Cardiac fibroblast (primary cell): ENCODE measurements at regions not wholly inside any gene's neighbourhood (a gene's known extent, or its start where the extent isn't known, plus 50 kb on each side); places are given as distances from the start of the nearest gene placed in this dataset.

Source experiments
- DNase-seq, 2 donors: peaks; one replicate each; pipeline versions ENCODE4 v3.0.0 to v3.0.0-alpha.2; 2010; ENCODE audit warnings: low read depth in 2 of 2
- H3K4me3 ChIP-seq, 2 donors: replicated peaks in 1 of 2; 1 replicate in 1 of 2; 2 replicates in 1 of 2; pipeline ENCODE4 v1.5.1; 2011; ENCODE audit warnings: low read depth in 2 of 2, low read length in 2 of 2, mild to moderate bottlenecking in 2 of 2, moderate library complexity in 1 of 2
- CTCF ChIP-seq: IDR thresholded peaks from one replicate; pipeline ENCODE4 v1.5.1; 2011; ENCODE audit warnings: low read depth, mild to moderate bottlenecking, low read length, inconsistent platforms

GRCh38 chr16:86834451-86835035, 256.2 kb downstream of the FOXL1 start:
- peak; percentile 22 to 66 for DNase-seq
- TF ChIP-seq CTCF = peak; percentile 29
- H3K4me3 ChIP-seq = no peak overlapping the region

GRCh38 chr16:86835982-86836381, 257.6 kb downstream of the FOXL1 start:
- TF ChIP-seq CTCF = no peak
- no peak overlapping the region for H3K4me3 ChIP-seq
- DNase-seq = no peak

GRCh38 chr16:86836503-86837129, 258.3 kb downstream of the FOXL1 start:
- DNase-seq = peak; percentile 92 to 96
- H3K4me3 ChIP-seq = no peak overlapping the region
- peak; percentile 7 for TF ChIP-seq CTCF

DNA sequence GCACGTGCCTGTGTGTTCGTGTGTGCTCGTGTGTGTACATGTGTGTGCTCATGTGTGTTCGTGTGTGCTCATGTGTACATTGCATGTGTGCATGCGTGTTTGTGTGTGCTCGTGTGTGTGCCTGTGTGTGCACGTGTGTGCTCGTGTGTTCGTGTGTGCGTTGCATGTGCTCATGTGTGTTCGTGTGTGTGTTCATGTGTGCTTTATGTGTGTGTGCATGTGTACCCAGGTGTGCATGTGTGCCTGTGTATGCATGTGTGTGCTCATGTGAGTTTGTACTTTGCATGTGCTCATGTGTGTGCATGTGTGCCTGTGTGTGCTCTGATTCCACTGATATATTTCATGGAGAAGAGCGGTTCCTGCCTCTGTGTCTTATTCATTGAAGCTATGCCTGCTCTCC, 265.5 kb downstream of the FOXL1 start:
- no peak for TF ChIP-seq CTCF

DNA sequence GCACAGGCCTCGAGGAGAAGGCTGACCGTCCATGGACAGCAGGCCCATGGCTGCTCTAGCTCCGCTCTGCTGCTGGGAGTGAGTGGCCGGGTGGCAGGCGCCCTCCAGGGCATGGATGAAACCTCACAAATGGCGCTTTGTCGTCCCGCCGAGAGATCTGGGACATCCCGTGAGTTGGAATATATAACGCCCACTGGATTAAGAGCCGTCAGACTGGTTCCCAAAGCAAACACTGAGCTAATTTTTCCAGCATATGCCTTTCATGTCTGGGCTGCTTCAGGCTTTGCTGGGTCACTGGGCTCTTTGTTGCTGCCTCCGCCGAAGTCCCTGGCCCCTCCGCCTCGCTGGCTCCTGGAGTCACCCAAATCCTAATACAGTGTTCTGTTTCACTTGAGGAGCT, 266.3 kb downstream of the FOXL1 start:
- TF ChIP-seq CTCF = no peak
- DNase-seq = no peak
- H3K4me3 ChIP-seq = no peak overlapping the region

More for the DNA sequence above, 265.5 kb downstream of the FOXL1 start:
- DNase-seq = no peak
- no peak overlapping the region for H3K4me3 ChIP-seq

GRCh38 chr16:86846136-86846535, 267.8 kb downstream of the FOXL1 start:
- H3K4me3 ChIP-seq = no peak overlapping the region
- DNase-seq = peak in 1 of 2 donors; percentile 47
- TF ChIP-seq CTCF = no peak
